Colonic mucosa (tissue), 4 donors: ENCODE measurements at regions not wholly inside any gene's neighbourhood (a gene's known extent, or its start where the extent isn't known, plus 50 kb on each side); places are given as distances from the start of the nearest gene placed in this dataset.

ENCODE experiments used
- DNase-seq: peaks from one replicate; pipeline ENCODE4 v3.0.0-alpha.2; 2020
- H3K27ac ChIP-seq: fragments of 200-600 bp; one replicate; pipeline ENCODE4 v1.8.0; 2021
- H3K27me3 ChIP-seq: fragments of 200-600 bp; one replicate; pipeline ENCODE4 v1.8.0; 2021
- H3K36me3 ChIP-seq: fragments of 200-600 bp; one replicate; pipeline ENCODE4 v1.8.0; 2021
- H3K4me1 ChIP-seq: fragments of 200-600 bp; one replicate; pipeline ENCODE4 v1.8.0; 2021; ENCODE audit warnings: mild to moderate bottlenecking
- H3K4me3 ChIP-seq: fragments of 200-600 bp; one replicate; pipeline ENCODE4 v1.8.0; 2021
- H3K9ac ChIP-seq, 2 donors: one replicate each; pipeline ENCODE4 v1.7.0; 2013; ENCODE audit warnings: control low read depth in 2 of 2, low read depth in 2 of 2, low read length in 2 of 2
- H3K9me3 ChIP-seq: fragments of 200-600 bp; one replicate; pipeline ENCODE4 v1.8.0; 2021
- intact Hi-C: fragments of 100-400 bp; cut with DNase I; formaldehyde crosslinking; loops from one replicate; pipeline ENCODE4 v1.14.1; 2022
- TF ChIP-seq, protein P1 (sequence below): fragments of 200-600 bp; IDR thresholded peaks from one replicate; pipeline ENCODE4 v1.8.0; 2022; ENCODE audit warnings: antibody characterized with exemption, mild to moderate bottlenecking
- donor health status: healthy.
- donor health status: DM: no; HTN: no; CAD: no.
- donor health status: DM: no; HTN: no; CAD: no.

DNA sequence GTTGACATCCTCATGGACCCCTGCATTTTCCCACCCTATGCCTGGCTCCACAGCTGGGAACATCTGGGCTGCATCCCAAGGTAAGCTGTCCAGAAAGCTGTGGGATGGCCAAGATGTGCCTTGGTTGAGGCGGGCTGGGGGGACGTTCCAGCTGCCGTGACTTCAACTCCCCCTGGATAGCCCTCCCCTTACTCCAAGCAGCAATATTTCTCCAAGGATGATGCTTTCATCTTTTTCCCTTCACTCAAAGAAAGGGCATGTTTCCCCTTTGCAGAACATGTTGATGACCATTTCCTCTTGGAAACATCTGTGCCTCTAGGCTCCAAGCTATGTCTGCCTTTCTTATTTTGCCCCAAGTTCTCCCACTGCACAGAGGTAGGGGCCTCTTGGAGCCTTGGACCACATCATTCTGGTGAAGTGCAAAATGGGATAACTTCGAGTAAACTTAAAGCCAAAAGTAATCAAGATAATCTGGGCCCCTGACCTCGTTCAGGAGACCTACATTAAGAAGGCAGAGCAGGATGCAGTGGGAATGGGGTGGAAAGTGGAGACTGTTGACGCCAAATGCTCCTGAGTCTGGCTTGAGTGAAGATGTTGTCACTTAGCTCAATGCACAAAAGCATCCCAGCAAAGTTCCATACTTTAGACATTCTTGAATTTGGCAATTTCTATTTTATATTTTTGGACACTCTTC, 175.2 kb downstream of the GAS1 start:
- TF ChIP-seq, protein P1, sequence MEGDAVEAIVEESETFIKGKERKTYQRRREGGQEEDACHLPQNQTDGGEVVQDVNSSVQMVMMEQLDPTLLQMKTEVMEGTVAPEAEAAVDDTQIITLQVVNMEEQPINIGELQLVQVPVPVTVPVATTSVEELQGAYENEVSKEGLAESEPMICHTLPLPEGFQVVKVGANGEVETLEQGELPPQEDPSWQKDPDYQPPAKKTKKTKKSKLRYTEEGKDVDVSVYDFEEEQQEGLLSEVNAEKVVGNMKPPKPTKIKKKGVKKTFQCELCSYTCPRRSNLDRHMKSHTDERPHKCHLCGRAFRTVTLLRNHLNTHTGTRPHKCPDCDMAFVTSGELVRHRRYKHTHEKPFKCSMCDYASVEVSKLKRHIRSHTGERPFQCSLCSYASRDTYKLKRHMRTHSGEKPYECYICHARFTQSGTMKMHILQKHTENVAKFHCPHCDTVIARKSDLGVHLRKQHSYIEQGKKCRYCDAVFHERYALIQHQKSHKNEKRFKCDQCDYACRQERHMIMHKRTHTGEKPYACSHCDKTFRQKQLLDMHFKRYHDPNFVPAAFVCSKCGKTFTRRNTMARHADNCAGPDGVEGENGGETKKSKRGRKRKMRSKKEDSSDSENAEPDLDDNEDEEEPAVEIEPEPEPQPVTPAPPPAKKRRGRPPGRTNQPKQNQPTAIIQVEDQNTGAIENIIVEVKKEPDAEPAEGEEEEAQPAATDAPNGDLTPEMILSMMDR, result no peak
- H3K9ac ChIP-seq, result no peak overlapping the region

GRCh38 chr9:86771420-86771819, 175.9 kb downstream of the GAS1 start:
- DNase-seq, result no peak
- intact Hi-C loops, result no loop called here

More for the DNA sequence above, 175.2 kb downstream of the GAS1 start:
- no peaks in the 10 kb centered on the region for H3K27me3 ChIP-seq
- intact Hi-C loops, result no loop called here
- H3K27ac ChIP-seq, result no peak overlapping the region
- no peak for DNase-seq
- no peaks in the 10 kb centered on the region for H3K4me1 ChIP-seq
- H3K4me3 ChIP-seq, result no peak overlapping the region
- no peaks in the 10 kb centered on the region for H3K36me3 ChIP-seq
- no peaks in the 10 kb centered on the region for H3K9me3 ChIP-seq

DNA sequence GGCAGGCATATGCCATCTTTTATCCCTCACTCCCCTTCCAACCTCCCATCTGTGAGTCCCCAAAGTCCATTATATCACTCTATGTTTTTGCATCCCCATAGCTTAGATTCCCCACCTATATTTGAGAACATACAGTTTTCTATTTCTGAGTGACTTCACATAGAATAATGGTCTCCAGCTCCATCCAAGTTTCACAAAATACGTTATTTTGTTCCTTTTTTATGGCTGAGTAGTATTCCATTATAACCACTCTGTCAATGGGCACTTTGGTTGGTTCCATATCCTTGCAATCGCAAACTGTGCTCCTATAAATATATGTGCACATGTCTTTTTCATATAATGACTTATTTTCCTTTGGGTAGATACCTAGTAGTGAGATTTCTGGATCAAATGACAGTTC, 178.6 kb downstream of the GAS1 start:
- Histone ChIP-seq H3K4me1 (no peaks in the 10 kb centered on the region), H3K27me3 (no peaks in the 10 kb centered on the region), H3K9ac (no peak overlapping the region), H3K36me3 (no peaks in the 10 kb centered on the region), H3K9me3 (no peaks in the 10 kb centered on the region), H3K4me3 (no peak overlapping the region), H3K27ac (no peak overlapping the region)
- TF ChIP-seq, protein P1, result no peak
- intact Hi-C loops, result no loop called here
- DNase-seq, result no peak

More at GRCh38 chr9:86771420-86771819, 175.9 kb downstream of the GAS1 start:
- TF ChIP-seq, protein P1, result no peak
- Histone ChIP-seq H3K9ac (no peak overlapping the region), H3K9me3 (no peaks in the 10 kb centered on the region), H3K27ac (no peak overlapping the region), H3K27me3 (no peaks in the 10 kb centered on the region), H3K4me1 (no peaks in the 10 kb centered on the region), H3K36me3 (no peaks in the 10 kb centered on the region), H3K4me3 (no peak overlapping the region)

- no peak overlapping the region for H3K9ac ChIP-seq
- DNase-seq, result no peak
- intact Hi-C loops, result no loop called here
- H3K4me1 ChIP-seq, result no peaks in the 10 kb centered on the region
- H3K9me3 ChIP-seq, result no peaks in the 10 kb centered on the region
- TF ChIP-seq, protein P1, result no peak
- H3K36me3 ChIP-seq, result no peaks in the 10 kb centered on the region
- no peaks in the 10 kb centered on the region for H3K27me3 ChIP-seq
- H3K27ac ChIP-seq, result no peak overlapping the region
- no peak overlapping the region for H3K4me3 ChIP-seq
These were observed 179.3 kb downstream of the GAS1 start for GRCh38 chr9:86768020-86768419.

DNA sequence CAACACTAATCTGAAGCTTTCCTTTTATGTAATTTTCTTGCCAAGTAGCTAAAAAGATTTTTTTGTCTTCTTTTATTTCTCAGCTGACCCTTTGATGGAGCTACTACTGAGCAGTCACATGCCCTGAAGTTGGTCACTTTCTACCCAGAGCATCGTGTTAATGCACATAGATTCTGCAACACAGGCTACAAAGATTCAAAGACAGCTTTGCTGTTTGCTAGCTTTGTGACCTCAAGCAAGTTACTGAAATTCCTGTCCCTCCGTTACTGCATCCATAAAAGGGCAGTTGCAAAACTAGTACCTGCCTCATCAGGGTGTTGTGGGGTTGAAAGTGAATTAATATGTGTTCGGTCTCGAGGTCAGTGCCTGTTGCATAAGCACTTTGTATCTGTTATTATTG, 179.9 kb downstream of the GAS1 start:
- Histone ChIP-seq H3K27ac (no peak overlapping the region), H3K27me3 (no peaks in the 10 kb centered on the region), H3K9ac (no peak overlapping the region), H3K36me3 (no peaks in the 10 kb centered on the region), H3K4me3 (no peak overlapping the region), H3K9me3 (no peaks in the 10 kb centered on the region), H3K4me1 (no peaks in the 10 kb centered on the region)
- TF ChIP-seq, protein P1, result no peak
- DNase-seq, result no peak
- intact Hi-C loops, result no loop called here
